Ectodermal cell (in vitro differentiated cells): ENCODE measurements at regions not wholly inside any gene's neighbourhood (a gene's known extent, or its start where the extent isn't known, plus 50 kb on each side); places are given as distances from the start of the nearest gene placed in this dataset.

ENCODE experiments used
- H3K27ac ChIP-seq: 2 replicates; pipeline ENCODE4 v1.7.0; 2013; ENCODE audit warnings: mild to moderate bottlenecking, low read depth, low read length; ENCODE audit not compliant: insufficient read depth, poor library complexity, severe bottlenecking
- H3K27me3 ChIP-seq: 2 replicates; pipeline ENCODE4 v1.7.0; 2013; ENCODE audit warnings: mild to moderate bottlenecking, low read length; ENCODE audit not compliant: insufficient read depth, control insufficient read depth, poor library complexity, severe bottlenecking
- H3K36me3 ChIP-seq: one replicate; pipeline ENCODE4 v1.7.0; 2013; ENCODE audit warnings: low read length; ENCODE audit not compliant: control insufficient read depth, insufficient read depth
- H3K4me1 ChIP-seq: one replicate; pipeline ENCODE4 v1.7.0; 2013; ENCODE audit warnings: low read length; ENCODE audit not compliant: control insufficient read depth, insufficient read depth
- H3K4me3 ChIP-seq: 2 replicates; pipeline ENCODE4 v1.7.0; 2013; ENCODE audit warnings: low read depth, low read length, control low read depth; ENCODE audit not compliant: insufficient read depth
- H3K9me3 ChIP-seq: 2 replicates; pipeline ENCODE4 v1.7.0; 2013; ENCODE audit warnings: mild to moderate bottlenecking, low read length, moderate library complexity; ENCODE audit not compliant: control insufficient read depth
- WGBS, 2 experiments: methylation state at CpG; one replicate each; pipeline ENCODE4 v1.1.7; 2013; ENCODE audit warnings: missing lambda C conversion rate in 2 of 2; 5-methylcytosine and 5-hydroxymethylcytosine counted together

- Histone ChIP-seq H3K9me3 (no peaks in the 10 kb centered on the region), H3K36me3 (no peaks in the 10 kb centered on the region), H3K27me3 (no peaks in the 10 kb centered on the region), H3K4me1 (no peaks in the 10 kb centered on the region), H3K27ac (no peak overlapping the region), H3K4me3 (no peak overlapping the region)
- 89 to 96% methylated on average over 1 of the region's 1 CpG for WGBS, 2 experiments
Observed at GRCh38 chr18:41737218-41737617, 217.8 kb upstream of the PIK3C3 start.

- H3K27ac ChIP-seq, result no peak overlapping the region
- no peaks in the 10 kb centered on the region for H3K27me3 ChIP-seq
- H3K36me3 ChIP-seq, result no peaks in the 10 kb centered on the region
- H3K4me1 ChIP-seq, result no peaks in the 10 kb centered on the region
- H3K9me3 ChIP-seq, result no peaks in the 10 kb centered on the region
- WGBS, 2 experiments, result 86% methylated on average over 1 of the region's 1 CpG; no CpG with 5 or more reads in 1 of the 2 experiments
- no peak overlapping the region for H3K4me3 ChIP-seq
Observed at GRCh38 chr18:41734917-41735316, 220.1 kb upstream of the PIK3C3 start.

DNA sequence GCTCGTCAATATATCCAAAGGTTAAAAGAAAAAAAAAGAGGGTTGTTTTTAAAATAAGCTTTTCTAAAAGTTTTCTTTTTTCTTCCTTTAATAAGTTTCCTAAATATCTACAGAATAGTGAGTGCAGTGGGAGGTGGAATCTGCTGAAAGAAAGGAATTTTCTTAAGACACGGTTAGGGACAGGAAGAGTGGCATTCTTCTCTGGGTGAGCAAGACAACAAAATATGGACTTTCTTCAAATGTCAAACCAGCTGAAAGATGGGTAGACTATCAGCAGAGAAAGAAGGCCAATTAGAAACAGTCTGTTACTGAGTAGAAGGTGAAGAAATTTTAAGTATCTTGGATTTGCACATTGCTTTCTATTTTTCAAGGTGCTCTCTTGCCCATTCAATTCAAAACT lies 222.7 kb upstream of the PIK3C3 start:
- Histone ChIP-seq H3K4me3 (no peak overlapping the region), H3K27ac (no peak overlapping the region), H3K4me1 (no peaks in the 10 kb centered on the region), H3K9me3 (no peaks in the 10 kb centered on the region), H3K27me3 (no peaks in the 10 kb centered on the region), H3K36me3 (no peaks in the 10 kb centered on the region)
- 68 to 75% methylated on average over 1 of the region's 2 CpGs for WGBS, 2 experiments

GRCh38 chr18:41731884-41732283 lies 223.2 kb upstream of the PIK3C3 start:
- H3K9me3 ChIP-seq, result no peaks in the 10 kb centered on the region
- H3K4me3 ChIP-seq, result no peak overlapping the region
- H3K4me1 ChIP-seq, result no peaks in the 10 kb centered on the region
- WGBS, 2 experiments, result 80% methylated on average over 1 of the region's 1 CpG; no CpG with 5 or more reads in 1 of the 2 experiments
- H3K27ac ChIP-seq, result no peak overlapping the region
- H3K27me3 ChIP-seq, result no peaks in the 10 kb centered on the region
- no peaks in the 10 kb centered on the region for H3K36me3 ChIP-seq

GRCh38 chr18:41724195-41724594 lies 230.8 kb upstream of the PIK3C3 start:
- Histone ChIP-seq H3K27ac (no peak overlapping the region), H3K36me3 (no peaks in the 10 kb centered on the region), H3K4me1 (peaks cover 11% of the 10 kb centered on the region), H3K4me3 (no peak overlapping the region), H3K9me3 (no peaks in the 10 kb centered on the region), H3K27me3 (no peaks in the 10 kb centered on the region)
- 86 to 87% methylated on average over 6 of the region's 6 CpGs for WGBS, 2 experiments

DNA sequence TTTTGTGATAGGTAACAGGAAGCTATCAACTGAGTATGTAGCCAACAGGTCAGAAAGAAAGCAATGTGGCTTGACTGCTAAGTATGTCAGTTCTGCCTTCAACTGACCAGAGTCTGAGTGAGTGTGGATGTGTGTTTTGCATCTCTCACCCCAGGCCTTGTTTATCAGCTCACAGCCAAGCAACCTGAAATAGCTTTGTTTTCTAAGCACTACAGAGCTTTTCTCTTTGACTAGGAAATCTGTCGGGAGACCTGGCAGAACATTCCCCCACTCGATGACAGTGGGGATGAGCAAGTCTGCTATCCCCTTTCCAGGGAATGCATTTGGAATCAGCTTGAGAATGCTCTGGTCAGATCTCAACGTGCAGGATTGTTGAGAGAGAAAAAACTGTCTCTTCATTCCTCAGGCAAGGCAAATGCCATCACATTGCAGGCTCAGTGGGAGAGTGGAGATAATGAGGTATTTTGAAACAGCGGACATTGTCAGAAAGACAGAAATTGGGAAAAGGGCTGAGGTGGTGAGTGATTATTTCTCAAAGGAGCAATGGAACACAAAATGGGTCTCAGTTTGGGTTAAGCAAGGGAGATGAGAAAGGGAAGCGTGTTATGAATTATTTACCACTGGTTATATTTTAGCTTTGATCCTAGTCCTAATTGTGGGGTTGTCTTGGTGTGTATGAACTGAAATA lies 233.8 kb upstream of the PIK3C3 start:
- Histone ChIP-seq H3K9me3 (no peaks in the 10 kb centered on the region), H3K4me1 (peaks cover 11% of the 10 kb centered on the region), H3K4me3 (no peak overlapping the region), H3K36me3 (no peaks in the 10 kb centered on the region), H3K27me3 (no peaks in the 10 kb centered on the region), H3K27ac (no peak overlapping the region)
- 58 to 60% methylated on average over 5 of the region's 5 CpGs for WGBS, 2 experiments

DNA sequence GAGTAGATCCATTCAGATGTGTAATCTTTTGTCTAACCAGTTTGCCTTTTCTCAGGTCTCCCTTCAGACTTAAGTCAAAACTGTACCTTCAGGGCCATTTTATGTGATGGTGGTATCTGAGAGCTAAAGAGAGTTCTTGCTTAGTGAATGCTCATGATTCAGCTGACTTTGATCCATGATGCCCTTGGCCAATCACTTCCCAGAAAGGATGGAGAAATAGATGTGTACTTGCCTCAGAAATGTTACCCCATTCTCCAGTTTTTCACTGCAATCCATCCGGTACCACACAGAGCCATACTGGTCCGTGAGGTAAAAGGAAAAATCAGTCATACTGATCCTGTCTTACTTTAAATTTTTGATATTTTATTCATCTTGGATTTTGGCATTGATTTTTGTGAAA lies 234.8 kb upstream of the PIK3C3 start:
- H3K27me3 ChIP-seq, result no peaks in the 10 kb centered on the region
- H3K27ac ChIP-seq, result no peak overlapping the region
- no peaks in the 10 kb centered on the region for H3K9me3 ChIP-seq
- H3K4me1 ChIP-seq, result peaks cover 12% of the 10 kb centered on the region
- H3K36me3 ChIP-seq, result no peaks in the 10 kb centered on the region
- 97 to 100% methylated on average over 1 to 2 of the region's 2 CpGs for WGBS, 2 experiments
- H3K4me3 ChIP-seq, result no peak overlapping the region

DNA sequence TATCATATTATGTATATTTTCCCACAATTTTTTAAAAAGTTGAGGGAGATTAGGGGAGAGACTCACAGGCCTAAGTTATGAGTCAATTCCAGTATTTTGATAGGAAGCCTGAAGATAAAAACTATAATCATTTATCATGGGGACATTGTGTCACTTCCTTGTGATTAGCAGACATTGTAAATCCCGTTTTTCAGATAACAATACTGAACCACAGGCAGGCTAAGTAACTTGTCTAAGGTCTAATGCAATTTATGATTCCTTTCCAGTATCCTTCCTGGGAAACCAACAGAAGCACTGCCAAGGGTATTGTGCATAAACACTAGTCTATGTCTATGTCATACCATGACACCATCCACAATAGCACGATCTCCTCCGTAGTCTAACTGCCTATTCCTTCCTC lies 235.2 kb upstream of the PIK3C3 start:
- no peaks in the 10 kb centered on the region for H3K36me3 ChIP-seq
- H3K9me3 ChIP-seq, result no peaks in the 10 kb centered on the region
- H3K27me3 ChIP-seq, result no peaks in the 10 kb centered on the region
- no peak overlapping the region for H3K27ac ChIP-seq
- H3K4me1 ChIP-seq, result peaks cover 15% of the 10 kb centered on the region
- WGBS, 2 experiments, result 91 to 96% methylated on average over 3 of the region's 3 CpGs
- no peak overlapping the region for H3K4me3 ChIP-seq

DNA sequence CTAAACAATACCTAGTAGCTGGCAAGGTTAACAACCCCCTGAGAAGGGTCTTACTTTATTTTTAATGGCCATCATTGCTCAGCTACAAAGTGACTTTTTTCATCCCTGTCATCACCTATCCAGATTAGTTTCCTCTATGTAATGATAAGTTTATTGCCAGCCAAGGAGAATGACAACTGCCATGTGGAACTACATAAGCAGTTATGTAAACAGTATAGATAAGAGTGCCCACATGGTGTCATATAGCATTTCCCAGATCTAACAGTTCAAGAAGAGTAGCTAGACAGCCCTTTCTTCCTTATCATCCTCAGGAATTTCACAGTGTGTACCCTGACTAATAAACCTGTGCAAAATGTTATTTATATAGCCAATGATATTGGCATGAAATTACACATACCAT lies 240.2 kb upstream of the PIK3C3 start:
- no peaks in the 10 kb centered on the region for H3K27me3 ChIP-seq
- peaks cover 13% of the 10 kb centered on the region for H3K4me1 ChIP-seq
- H3K9me3 ChIP-seq, result no peaks in the 10 kb centered on the region
- peak overlapping the region; percentile 26 for H3K27ac ChIP-seq
- H3K4me3 ChIP-seq, result no peak overlapping the region
- no peaks in the 10 kb centered on the region for H3K36me3 ChIP-seq

DNA sequence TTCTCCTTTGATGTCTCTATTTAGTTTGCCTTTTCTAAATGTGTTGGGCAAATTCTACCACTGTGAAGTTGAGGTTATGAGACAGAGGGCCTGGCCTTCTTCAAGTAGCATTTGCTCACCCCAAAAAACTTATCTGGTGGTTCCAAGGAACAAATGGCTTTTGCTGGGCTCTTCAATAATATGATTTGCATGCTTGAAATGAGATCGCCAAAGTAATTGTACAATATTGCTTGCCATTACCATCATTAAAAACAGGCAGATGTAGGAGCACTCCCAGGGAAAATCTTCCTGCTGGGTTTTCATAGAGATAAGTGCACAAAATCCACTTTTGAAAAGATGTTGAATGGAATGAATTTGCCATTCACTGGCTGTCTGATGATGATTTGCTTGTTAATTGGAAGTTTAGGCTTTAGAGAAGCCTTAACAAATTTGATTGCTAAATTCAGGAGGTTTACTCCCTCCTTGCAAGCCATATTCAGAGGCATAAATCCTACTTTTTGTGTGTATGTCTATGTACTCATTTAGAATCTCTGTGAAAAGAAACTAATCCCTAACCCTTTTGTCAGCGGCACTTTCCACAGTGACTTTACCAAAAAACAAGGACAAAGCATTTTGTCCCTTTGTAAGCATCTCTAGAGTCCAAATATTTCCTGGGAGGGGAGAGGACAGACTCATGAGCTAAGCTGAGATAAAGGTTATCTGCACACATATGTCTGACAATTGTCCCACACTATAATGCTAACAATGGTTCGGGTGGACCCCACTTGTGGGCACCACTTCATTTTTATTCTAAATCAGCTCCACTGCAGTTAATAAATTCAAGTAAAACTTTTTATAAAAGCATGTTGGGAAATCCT lies 240.8 kb upstream of the PIK3C3 start:
- Histone ChIP-seq H3K4me3 (no peak overlapping the region), H3K27ac (peak overlapping the region; percentile 26), H3K4me1 (peaks cover 13% of the 10 kb centered on the region), H3K27me3 (no peaks in the 10 kb centered on the region), H3K9me3 (no peaks in the 10 kb centered on the region), H3K36me3 (no peaks in the 10 kb centered on the region)
- WGBS, 2 experiments, result 94% methylated on average over 3 of the region's 3 CpGs
